Sciatic nerve (tissue), 2 donors: ENCODE measurements at regions not wholly inside any gene's neighbourhood (a gene's known extent, or its start where the extent isn't known, plus 50 kb on each side); places are given as distances from the start of the nearest gene placed in this dataset.

ENCODE experiments used
- ATAC-seq: fragments of 200-7000 bp; cut with Tn5 transposase; one replicate; pipeline ENCODE4 v1.9.1; 2020; ENCODE audit warnings: mild to moderate bottlenecking, moderate library complexity
- DNase-seq: peaks from one replicate; pipeline ENCODE4 v3.0.0-alpha.2; 2020; ENCODE audit warnings: low spot score
- intact Hi-C: fragments of 100-400 bp; cut with DNase I; formaldehyde crosslinking; loops from one replicate; pipeline ENCODE4 v1.14.2; 2022
- donor health status: DM: no; HTN: no; CAD: no.
- donor health status: DM: no; HTN: no; CAD: no.

- intact Hi-C loops = no loop called here
- no peak for DNase-seq
- no peak for ATAC-seq
Observed at GRCh38 chr9:87107072-87107471, 159.8 kb upstream of the GAS1 start.

GRCh38 chr9:87108661-87109060 is 161.4 kb upstream of the GAS1 start:
- DNase-seq (no peak), ATAC-seq (no peak)
- intact Hi-C loops = no loop called here

GRCh38 chr9:87109231-87109631 is 161.9 kb upstream of the GAS1 start:
- no peak for ATAC-seq
- intact Hi-C loops = no loop called here
- DNase-seq = no peak

- intact Hi-C loops = no loop called here
- ATAC-seq = no peak
Observed at GRCh38 chr9:87109851-87110250, 162.5 kb upstream of the GAS1 start.

GRCh38 chr9:87111010-87111409 is 163.7 kb upstream of the GAS1 start:
- DNase-seq = no peak
- no peak for ATAC-seq
- intact Hi-C loops = no loop called here

More at GRCh38 chr9:87109851-87110250, 162.5 kb upstream of the GAS1 start:
- DNase-seq = no peak

- no peak for DNase-seq
- intact Hi-C loops = no loop called here
- ATAC-seq = no peak
Observed at GRCh38 chr9:87112656-87113055, 165.3 kb upstream of the GAS1 start.

DNA sequence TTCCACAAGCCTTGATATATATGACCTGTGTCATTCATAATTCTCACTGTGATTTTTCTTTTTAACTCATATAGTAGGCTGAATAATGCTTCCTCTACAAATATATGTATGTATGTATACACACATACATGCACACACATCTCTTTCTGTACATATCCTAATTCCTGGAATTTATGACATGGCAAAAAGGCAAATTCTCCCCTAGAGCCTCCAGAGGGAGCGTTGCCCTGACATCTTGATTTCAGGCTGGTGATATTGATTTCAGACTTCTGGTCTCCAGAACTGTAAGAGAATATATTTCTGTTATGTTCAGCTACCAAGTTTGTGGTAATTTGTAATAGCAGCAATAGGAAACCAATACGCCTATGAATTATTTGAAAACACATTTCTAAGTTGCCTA is 166.6 kb upstream of the GAS1 start:
- DNase-seq (no peak), ATAC-seq (no peak)
- intact Hi-C loops = no loop called here

DNA sequence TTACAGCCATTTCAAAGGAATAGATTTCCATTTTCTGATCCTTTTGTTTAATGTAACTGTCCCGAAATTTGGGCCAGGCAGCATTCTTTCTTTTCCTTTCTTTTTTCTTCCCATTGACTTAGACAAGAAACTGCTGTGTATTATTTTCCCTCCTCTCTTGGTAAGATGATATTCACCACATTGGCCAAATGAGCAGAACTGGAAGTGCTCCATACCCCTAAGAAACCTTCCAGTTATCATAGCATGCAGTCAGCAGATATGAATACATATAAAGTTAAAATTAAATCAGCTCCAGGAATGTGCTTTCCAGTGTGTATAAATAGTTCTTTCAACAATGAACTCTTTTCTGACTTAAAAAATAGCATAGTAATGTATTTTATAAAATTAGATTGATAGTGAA is 168.5 kb upstream of the GAS1 start:
- intact Hi-C loops = no loop called here
- ATAC-seq = no peak
- no peak for DNase-seq

GRCh38 chr9:87116492-87116891 is 169.2 kb upstream of the GAS1 start:
- intact Hi-C loops = no loop called here
- no peak for ATAC-seq

DNA sequence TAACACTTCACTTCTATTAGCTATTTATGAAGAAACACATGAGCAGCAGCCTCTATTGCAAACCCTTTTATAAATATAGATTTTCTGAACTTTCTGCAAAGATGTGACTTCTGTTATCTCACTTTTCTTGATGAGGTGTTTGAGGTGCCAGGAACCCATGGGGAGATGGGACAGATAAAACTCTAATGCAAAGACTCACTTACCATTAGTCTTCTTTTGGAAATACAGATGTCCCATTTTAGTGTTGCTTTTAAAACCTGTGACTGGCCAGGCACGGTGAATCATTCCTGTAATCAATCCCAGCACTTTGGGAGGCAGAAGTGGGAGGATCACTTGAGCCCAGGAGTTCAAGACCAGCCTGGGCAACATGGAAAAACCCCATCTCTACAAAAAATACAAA is 171.3 kb upstream of the GAS1 start:
- intact Hi-C loops = no loop called here
- no peak for DNase-seq
- ATAC-seq = no peak

More at GRCh38 chr9:87116492-87116891, 169.2 kb upstream of the GAS1 start:
- DNase-seq = no peak

DNA sequence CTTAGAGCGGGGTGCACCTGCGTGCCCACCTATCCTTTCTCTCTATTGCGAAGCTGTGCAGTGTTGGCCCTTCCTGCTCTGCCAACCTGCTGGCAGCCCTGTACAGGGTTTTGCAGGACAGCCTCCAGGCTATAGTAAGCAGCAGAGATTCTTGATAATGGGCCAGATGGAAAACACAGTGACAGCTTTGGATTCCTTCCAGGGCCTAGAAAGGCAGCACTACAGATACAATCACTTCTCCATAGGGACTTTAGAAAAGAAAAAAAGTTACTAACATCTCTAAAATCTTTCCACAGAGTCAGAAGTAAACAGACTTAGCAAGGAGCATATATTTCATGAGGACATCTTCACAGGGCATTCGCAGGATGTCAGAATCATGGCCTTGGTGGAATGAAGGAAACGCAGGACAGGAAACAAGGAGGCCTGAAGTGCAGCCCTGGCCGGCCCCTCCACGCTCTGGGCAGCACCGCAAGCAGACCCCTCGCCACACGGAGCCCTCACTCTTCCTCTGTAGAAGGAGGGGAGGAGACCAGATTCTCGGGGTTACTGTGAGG is 172.1 kb upstream of the GAS1 start:
- intact Hi-C loops = no loop called here
- DNase-seq (no peak), ATAC-seq (no peak)

DNA sequence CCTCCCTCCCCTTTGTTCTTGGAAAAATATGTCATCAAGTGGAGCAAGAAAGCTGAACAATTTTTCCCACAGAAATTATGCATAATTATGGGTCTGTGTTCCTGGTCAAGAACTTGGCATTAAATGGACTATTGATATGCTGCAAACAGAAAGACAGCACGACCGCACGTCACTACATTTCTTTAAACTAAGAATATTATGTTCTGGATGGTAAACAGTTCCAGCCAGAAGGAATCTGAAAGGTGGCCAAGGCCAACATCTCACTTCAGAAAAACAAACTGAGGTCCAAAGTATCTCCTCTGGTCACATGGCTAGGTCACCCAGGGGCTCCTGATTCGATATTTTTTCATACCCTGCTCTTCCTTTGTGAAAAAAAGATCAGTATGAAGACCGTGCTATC is 173.3 kb upstream of the GAS1 start:
- intact Hi-C loops = no loop called here

GRCh38 chr9:87122947-87123685 is 175.8 kb upstream of the GAS1 start:
- intact Hi-C loops = no loop called here
- DNase-seq (no peak), ATAC-seq (no peak)

More for the DNA sequence above, 173.3 kb upstream of the GAS1 start:
- no peak for DNase-seq
- ATAC-seq = no peak

DNA sequence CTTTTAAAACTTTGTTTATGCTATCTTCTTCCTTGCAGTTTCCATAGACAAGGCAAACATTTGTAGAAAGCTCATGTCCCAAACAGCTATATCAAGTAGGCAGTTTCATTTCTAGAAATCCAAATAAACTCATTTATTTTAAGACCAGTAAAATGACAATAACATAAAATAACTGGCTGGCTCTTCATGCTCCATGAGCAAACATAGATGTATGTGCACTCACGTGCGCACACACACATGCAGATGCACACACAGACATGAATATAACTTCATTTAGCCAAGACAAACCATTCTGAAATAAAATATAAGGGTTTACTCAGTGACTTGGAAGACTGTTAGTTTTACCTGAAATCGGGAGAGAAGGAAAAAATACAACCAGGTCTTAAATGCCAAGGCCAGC is 176.5 kb upstream of the GAS1 start:
- intact Hi-C loops = no loop called here
- DNase-seq (no peak), ATAC-seq (no peak)

DNA sequence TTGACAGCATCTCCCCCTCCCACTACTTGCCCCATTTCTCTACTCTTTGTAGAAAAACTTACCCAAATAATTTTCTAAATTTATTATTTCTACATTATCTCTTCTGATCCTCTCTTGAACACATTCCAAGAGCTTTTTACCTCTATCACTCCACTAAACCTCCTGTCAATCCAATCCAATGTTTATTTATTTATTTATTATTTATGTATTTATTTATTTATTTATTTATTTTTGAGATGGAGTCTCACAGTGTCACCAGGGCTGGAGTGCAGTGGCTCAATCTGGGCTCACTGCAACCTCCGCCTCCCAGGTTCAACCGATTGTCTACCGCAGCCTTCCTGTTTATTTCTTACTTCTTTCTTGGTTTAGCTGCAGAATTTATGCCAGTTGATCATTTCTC is 178.5 kb upstream of the GAS1 start:
- intact Hi-C loops = no loop called here
- no peak for DNase-seq
- no peak for ATAC-seq

DNA sequence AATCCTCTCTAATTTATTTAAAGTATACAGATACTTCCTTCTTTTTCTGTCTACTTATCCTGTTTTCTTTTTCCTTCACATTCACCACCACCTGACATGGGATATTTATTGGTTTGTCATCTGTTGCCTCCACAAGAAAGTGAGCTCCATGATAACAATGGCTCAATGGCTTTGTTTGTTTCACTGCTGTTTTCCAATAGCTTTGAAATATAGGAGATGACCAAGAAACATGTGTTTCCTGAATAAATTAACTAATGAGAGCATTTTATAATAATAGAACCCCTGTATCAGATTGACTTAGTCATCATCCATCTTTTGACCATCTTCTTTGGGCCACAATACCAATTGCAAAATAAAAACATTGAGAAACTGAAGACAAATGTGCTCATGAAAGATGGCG is 180.2 kb upstream of the GAS1 start:
- intact Hi-C loops = no loop called here
- ATAC-seq (no peak), DNase-seq (no peak)

DNA sequence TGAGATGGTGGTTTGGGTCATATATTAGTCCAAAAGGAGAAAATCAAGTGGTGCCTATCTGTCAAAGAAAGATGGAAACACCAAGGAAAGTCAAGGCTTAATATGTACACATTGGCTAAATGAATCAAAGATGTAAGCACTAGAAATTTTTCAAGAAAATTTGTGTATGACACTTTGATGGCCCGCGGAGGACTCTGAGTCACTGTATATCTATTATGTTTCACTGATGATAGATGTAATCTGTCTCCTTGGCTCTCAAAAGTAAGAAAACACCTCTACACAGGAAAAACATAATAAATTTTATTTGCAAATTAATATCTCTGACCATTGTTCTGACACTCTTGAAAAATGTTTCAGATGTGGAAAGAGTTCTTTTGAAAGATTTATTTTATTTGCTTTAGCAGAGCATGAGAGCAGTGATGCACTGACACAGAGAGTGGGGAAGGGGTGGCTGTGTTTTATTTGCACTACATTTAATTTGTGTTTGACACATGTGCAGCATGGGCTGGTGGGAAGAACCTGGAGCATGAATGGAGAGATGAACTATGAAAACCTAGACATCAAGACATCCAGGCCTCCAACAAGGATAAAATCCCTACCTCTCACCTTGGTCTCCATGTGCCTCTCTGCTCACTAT is 180.8 kb upstream of the GAS1 start:
- ATAC-seq = no peak
- DNase-seq = no peak
- intact Hi-C loops = no loop called here

DNA sequence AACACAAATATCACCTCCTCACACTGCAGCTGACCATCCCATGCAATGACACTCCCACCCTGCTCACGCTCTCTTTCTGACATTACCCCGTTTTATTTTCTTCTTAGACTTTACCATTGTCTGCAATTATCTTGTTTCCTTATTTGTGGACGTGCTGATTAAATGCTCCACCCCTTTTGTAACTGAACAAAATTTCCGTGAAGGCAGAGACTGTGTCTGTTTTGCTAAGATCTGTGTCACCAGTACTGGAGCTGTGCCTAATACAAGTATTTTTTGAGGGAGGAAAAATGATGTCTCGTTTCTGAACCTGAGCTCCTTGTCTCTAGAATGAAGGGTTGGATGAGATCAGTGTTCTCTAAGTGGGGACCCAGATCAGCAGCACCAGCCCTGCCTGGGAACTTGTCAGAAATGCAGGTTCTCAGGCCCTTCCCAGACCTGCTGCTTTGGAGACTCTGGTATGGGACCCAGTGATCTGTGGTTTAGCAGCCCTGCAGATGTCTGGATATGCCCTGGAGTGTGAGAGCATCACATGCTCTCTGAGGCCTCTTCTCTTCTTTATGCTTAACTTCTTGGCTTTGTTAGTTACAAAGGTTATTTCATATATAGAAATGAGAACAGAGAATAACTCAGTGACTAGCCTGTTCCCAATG is 181.7 kb upstream of the GAS1 start:
- intact Hi-C loops = no loop called here
- DNase-seq (no peak), ATAC-seq (no peak)

DNA sequence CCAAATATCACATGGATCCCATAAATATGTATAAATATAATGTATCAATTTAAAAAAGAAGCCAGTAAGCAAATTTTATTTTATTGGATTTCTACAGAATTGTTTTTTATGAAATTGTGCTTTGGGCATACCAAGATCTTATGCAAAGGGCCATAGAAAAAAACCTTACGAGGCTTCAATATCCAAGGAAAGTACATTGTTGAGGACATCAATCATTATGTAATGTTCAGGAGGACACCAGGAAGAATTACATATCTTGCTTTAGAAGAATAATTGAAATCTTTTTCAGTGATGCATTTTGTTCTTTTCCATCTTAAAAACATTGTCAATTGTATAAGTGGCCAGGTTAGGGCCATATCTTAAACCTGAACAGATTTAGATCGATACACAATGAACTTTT is 187.8 kb upstream of the GAS1 start:
- ATAC-seq = no peak
- DNase-seq = no peak
- intact Hi-C loops = no loop called here

- ATAC-seq (no peak), DNase-seq (no peak)
- intact Hi-C loops = no loop called here
Observed at GRCh38 chr9:87137718-87138117, 190.4 kb upstream of the GAS1 start.
